Loucy (cell line): ENCODE measurements at regions not wholly inside any gene's neighbourhood (a gene's known extent, or its start where the extent isn't known, plus 50 kb on each side); places are given as distances from the start of the nearest gene placed in this dataset.

Experiments
- H2AFZ ChIP-seq: fragments of 200-600 bp; sonication (generic); 2 replicates; pipeline ENCODE4 v1.6.0; 2016; ENCODE audit warnings: antibody characterized with exemption, mild to moderate bottlenecking, low read length, moderate library complexity
- H3F3A ChIP-seq: fragments of 200-600 bp; 2 replicates; pipeline ENCODE4 v1.6.0; 2016; ENCODE audit warnings: antibody characterized with exemption, low read depth, mild to moderate bottlenecking
- H3K27me3 ChIP-seq: fragments of 200-600 bp; sonication (generic); 2 replicates; pipeline ENCODE4 v1.6.1; 2014; ENCODE audit warnings: low read length, mild to moderate bottlenecking; ENCODE audit not compliant: insufficient read depth, poor library complexity, severe bottlenecking
- H3K36me3 ChIP-seq: fragments of 200-600 bp; sonication (generic); 2 replicates; pipeline ENCODE4 v1.6.1; 2016; ENCODE audit warnings: low read length; ENCODE audit not compliant: insufficient read depth
- H3K4me1 ChIP-seq: fragments of 200-600 bp; sonication (generic); 2 replicates; pipeline ENCODE4 v1.5.1; 2014; ENCODE audit warnings: low read length, mild to moderate bottlenecking; ENCODE audit not compliant: insufficient read depth, poor library complexity, severe bottlenecking
- H3K4me2 ChIP-seq: fragments of 200-600 bp; sonication (generic); 2 replicates; pipeline ENCODE4 v1.6.0; 2014; ENCODE audit warnings: antibody characterized with exemption, low read length, low read depth, mild to moderate bottlenecking; ENCODE audit not compliant: poor library complexity, severe bottlenecking
- H3K4me3 ChIP-seq: fragments of 200-600 bp; sonication (generic); 2 replicates; pipeline ENCODE4 v1.5.1; 2014; ENCODE audit warnings: low read length, mild to moderate bottlenecking, mixed read lengths; ENCODE audit not compliant: poor library complexity, severe bottlenecking
- H3K79me2 ChIP-seq: fragments of 200-600 bp; sonication (generic); 2 replicates; pipeline ENCODE4 v1.6.1; 2014; ENCODE audit warnings: low read length; ENCODE audit not compliant: insufficient read depth
- H3K9ac ChIP-seq: fragments of 200-600 bp; sonication (generic); 2 replicates; pipeline ENCODE4 v1.6.0; 2014; ENCODE audit warnings: mild to moderate bottlenecking, low read depth, low read length, moderate library complexity; ENCODE audit not compliant: poor library complexity, severe bottlenecking
- H3K9me2 ChIP-seq: fragments of 200-600 bp; sonication (generic); replicated peaks from 2 replicates; pipeline ENCODE4 v1.6.1; 2016; ENCODE audit warnings: low read depth, low read length, mixed read lengths
- H3K9me3 ChIP-seq: fragments of 200-600 bp; sonication (generic); 2 replicates; pipeline ENCODE4 v1.6.1; 2014; ENCODE audit warnings: mild to moderate bottlenecking, antibody characterized with exemption, low read length, low read depth; ENCODE audit not compliant: insufficient read depth
- H4K20me1 ChIP-seq: fragments of 200-600 bp; sonication (generic); 2 replicates; pipeline ENCODE4 v1.6.0; 2014; ENCODE audit warnings: antibody characterized with exemption, low read length, mild to moderate bottlenecking; ENCODE audit not compliant: insufficient read depth, poor library complexity, severe bottlenecking
- EZH2phosphoT487 ChIP-seq: fragments of 200-600 bp; IDR thresholded peaks from 2 replicates; pipeline ENCODE4 v1.6.1; 2018; ENCODE audit warnings: antibody characterized with exemption, mild to moderate bottlenecking, moderate library complexity, borderline replicate concordance
- TF ChIP-seq, protein P1 (sequence below): fragments of 200-600 bp; sonication (generic); conservative IDR thresholded peaks from 2 replicates; pipeline ENCODE4 v1.5.1; 2014; ENCODE audit warnings: mild to moderate bottlenecking, antibody characterized with exemption, low read length

DNA sequence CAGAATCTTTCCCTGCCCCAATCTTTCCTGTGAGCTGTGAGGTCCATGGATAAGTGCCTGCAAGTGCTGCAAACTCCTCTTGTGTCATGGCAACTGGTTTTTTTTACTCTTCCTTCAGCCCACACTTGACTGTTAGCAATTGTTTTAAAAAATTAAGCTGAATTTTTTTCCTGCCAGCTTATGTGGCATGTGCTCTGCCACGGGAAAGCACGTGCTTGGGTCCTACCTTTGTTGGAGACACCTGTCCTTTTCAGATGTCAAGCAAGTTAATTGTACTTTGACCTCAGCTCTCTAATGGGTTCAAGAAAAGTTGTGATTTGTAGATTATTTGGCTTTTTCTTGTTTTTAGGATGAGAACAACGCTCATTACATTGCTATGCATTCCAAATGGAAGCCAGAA, 398.5 kb downstream of the NUF2 start:
- no peaks in the 10 kb centered on the region for H3K27me3 ChIP-seq
- H3K4me3 ChIP-seq: no peak overlapping the region
- TF ChIP-seq, protein P1, sequence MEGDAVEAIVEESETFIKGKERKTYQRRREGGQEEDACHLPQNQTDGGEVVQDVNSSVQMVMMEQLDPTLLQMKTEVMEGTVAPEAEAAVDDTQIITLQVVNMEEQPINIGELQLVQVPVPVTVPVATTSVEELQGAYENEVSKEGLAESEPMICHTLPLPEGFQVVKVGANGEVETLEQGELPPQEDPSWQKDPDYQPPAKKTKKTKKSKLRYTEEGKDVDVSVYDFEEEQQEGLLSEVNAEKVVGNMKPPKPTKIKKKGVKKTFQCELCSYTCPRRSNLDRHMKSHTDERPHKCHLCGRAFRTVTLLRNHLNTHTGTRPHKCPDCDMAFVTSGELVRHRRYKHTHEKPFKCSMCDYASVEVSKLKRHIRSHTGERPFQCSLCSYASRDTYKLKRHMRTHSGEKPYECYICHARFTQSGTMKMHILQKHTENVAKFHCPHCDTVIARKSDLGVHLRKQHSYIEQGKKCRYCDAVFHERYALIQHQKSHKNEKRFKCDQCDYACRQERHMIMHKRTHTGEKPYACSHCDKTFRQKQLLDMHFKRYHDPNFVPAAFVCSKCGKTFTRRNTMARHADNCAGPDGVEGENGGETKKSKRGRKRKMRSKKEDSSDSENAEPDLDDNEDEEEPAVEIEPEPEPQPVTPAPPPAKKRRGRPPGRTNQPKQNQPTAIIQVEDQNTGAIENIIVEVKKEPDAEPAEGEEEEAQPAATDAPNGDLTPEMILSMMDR: no peak
- 0 out of 2 replicates have a peak, but pooled peaks cover 5% of the 10 kb centered on the region for H3K9me3 ChIP-seq
- no peak overlapping the region for H3K9ac ChIP-seq
- no peaks in the 10 kb centered on the region for H3K4me1 ChIP-seq
- H3K36me3 ChIP-seq: no peaks in the 10 kb centered on the region
- H4K20me1 ChIP-seq: no peaks in the 10 kb centered on the region
- no peaks in the 10 kb centered on the region for H3K79me2 ChIP-seq
- H3F3A ChIP-seq: no peaks in the 10 kb centered on the region
- H2AFZ ChIP-seq: no peak overlapping the region
- no peak overlapping the region for H3K4me2 ChIP-seq
- no peaks in the 10 kb centered on the region for H3K9me2 ChIP-seq

- H3K9me2 ChIP-seq: no peaks in the 10 kb centered on the region
- no peaks in the 10 kb centered on the region for H4K20me1 ChIP-seq
- no peaks in the 10 kb centered on the region; the same call in 1 of the 2 replicates for H3K9me3 ChIP-seq
- H3K36me3 ChIP-seq: no peaks in the 10 kb centered on the region
- no peaks in the 10 kb centered on the region for H3F3A ChIP-seq
- H3K9ac ChIP-seq: no peak overlapping the region
- no peak overlapping the region for H3K4me2 ChIP-seq
- TF ChIP-seq EZH2phosphoT487: no peak
- TF ChIP-seq, protein P1: no peak
- H2AFZ ChIP-seq: no peak overlapping the region
- H3K4me3 ChIP-seq: no peak overlapping the region
- no peaks in the 10 kb centered on the region for H3K79me2 ChIP-seq
- H3K4me1 ChIP-seq: no peaks in the 10 kb centered on the region
- H3K27me3 ChIP-seq: no peaks in the 10 kb centered on the region
Measured at GRCh38 chr1:163725551-163725950, 403.8 kb downstream of the NUF2 start.

- Histone ChIP-seq H2AFZ (no peak overlapping the region), H3K4me1 (no peaks in the 10 kb centered on the region), H3K4me3 (no peak overlapping the region), H3K9me2 (no peaks in the 10 kb centered on the region), H3K36me3 (no peaks in the 10 kb centered on the region), H3K27me3 (no peaks in the 10 kb centered on the region), H3K79me2 (no peaks in the 10 kb centered on the region), H4K20me1 (no peaks in the 10 kb centered on the region), H3K9me3 (no peaks in the 10 kb centered on the region; the same call in 1 of the 2 replicates), H3K9ac (no peak overlapping the region), H3F3A (no peaks in the 10 kb centered on the region), H3K4me2 (no peak overlapping the region)
- TF ChIP-seq, protein P1: no peak
- no peak for TF ChIP-seq EZH2phosphoT487
Measured at GRCh38 chr1:163730411-163730821, 408.7 kb downstream of the NUF2 start.
